ENCODE measurements at regions not wholly inside any gene's neighbourhood (a gene's known extent, or its start where the extent isn't known, plus 50 kb on each side); places are given as distances from the start of the nearest gene placed in this dataset.

- DNase-seq, result no peak
These were observed 68.0 kb upstream of the FAM20C start for GRCh38 chr7:124130-124949.

GRCh38 chr7:125061-125475, 67.3 kb upstream of the FAM20C start:
- DNase-seq, result no peak

GRCh38 chr7:125661-126060, 66.7 kb upstream of the FAM20C start:
- no peak for DNase-seq

DNA sequence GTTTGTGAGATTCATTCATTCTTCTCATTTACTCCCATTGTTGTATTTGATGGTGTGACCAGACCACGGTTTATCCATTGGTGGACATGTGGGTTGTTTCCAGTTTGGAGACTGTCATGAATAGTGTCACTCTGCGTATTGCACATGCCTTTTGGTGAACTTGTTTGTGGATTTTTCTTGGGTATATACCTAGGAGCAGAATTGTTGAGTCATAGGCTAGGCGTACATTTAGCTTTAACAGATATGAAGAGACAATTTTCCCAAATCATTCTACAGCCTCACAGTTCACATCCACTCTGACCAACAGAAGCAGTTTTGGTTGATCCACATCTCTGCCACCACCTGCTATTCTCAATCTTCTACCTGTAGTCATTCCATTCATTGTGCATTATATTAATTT, 66.0 kb upstream of the FAM20C start:
- no peak for DNase-seq

DNA sequence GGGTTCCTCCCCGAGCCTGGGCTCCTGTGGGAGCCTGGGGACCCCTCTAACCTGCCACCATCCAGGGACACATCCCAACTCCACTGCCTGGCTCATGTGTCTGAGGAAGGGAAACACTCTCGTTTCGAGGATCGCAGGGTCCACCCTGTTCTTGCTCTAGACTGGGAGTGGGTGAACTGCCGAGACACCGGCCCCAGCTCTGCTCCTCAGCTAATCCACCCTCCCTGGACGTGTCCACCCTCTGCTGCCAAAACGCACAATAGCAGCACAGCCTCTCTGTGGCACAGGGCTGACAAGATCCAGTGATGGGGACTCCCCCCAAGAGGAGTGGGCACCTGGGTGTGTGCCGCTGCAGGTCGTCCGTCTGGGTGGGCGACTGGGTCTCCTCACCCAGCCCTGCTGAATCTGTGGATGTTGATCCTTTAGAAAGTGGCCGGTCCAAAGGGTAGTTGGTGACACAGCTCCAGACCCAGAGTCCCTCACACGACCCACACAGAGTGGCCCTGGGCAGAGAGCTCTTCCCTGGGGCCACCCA, 65.2 kb upstream of the FAM20C start:
- no peak for DNase-seq

DNA sequence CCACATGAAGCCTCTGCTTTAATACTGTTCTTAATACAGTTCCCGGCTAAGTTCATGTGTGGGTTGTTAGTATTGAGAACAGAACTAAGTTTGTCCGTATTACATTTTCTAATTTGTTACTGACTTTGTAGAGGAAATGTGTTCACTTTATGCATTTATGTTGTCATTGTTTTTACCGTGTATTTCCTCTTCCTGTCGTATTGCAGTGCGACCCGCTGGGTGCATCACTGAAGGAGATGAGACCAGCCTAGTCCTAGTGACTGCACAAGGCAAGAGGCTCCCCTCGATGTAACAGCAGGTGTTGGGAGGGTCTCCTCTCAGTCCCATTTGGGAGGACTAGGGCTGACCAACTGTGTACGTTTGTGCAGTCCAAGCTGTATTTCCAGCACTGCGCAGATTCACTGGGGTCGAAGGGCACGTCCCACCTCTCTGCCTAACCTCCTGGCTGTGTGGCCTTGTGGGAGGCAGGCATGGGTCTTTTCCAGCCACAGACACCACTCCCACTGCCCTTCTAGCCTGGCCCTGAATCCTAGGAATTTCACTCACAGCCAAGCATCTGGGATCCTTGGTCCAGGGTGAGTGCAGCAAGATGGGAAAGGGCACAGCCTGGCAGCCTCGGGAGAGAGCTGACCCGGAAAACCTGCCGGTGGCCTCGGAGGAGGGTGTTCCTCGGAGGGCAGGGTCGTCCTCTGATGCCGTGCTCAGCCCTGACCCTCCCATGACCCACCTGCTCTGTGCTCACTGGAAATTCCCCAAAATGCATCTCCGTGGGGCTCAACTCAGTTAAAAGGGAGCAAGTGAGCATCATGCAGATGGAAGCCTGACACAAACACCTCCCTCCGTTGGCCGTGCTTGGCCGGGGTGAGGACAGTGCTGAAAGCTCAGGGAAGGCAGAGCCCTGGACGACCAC, 63.9 kb upstream of the FAM20C start:
- no peak for DNase-seq

DNA sequence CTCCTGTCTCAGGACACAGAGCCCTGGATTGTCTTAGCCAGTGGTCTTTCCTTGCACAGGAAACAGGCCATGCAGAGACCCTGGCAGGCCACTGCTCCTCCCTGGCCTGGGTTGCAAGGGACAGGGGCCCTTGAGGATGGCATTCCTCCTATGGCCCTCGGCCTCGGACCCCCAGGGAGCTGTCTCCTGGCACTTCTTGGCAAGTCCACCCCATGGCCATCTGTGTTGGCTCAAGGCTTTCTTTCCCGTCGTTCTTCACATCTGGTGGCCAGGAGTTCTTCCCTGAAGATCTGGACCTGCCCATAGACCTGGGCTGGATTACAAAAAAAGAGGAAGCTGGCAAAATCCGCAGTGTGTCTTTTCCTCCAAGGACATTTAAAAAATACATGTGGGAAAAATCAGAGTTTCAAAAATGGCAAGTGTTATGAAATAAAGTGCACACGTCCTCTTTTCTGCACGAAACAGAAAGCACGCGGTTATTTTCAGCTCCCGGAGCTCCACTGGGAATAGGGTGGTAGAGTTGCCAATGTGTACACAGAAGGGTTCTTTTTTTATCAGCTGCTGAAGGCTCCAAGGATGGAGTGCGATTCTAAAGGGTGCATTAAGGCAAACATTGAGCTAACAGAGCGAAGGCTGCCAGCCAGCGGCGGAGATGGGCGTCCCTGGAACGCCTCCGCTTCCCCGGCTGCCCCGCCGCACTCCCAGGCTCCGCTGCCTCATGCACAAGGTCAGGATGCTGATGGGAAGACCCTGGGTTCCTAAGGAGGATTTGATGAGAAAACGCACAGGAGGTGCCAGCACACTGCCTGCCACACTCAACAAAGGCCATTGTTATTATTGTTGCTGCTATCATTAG, 62.8 kb upstream of the FAM20C start:
- DNase-seq, result no peak

DNA sequence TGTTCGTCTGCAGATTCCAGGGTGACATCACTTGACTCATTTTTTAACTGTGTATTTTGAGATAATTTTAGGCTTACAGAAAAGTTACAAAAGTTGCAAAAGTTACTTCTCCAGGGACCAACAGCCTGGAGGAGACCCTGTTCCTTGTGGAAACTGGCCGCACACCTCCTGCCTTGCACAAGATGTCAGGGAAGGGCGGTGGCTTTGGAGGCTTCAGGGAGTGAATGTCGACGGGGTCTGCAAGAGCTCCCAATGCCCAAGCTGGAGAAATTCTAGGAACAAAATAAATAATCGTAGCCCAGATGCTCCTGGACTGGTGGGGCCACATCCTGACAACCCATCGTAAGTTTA, 62.2 kb upstream of the FAM20C start:
- no peak for DNase-seq

DNA sequence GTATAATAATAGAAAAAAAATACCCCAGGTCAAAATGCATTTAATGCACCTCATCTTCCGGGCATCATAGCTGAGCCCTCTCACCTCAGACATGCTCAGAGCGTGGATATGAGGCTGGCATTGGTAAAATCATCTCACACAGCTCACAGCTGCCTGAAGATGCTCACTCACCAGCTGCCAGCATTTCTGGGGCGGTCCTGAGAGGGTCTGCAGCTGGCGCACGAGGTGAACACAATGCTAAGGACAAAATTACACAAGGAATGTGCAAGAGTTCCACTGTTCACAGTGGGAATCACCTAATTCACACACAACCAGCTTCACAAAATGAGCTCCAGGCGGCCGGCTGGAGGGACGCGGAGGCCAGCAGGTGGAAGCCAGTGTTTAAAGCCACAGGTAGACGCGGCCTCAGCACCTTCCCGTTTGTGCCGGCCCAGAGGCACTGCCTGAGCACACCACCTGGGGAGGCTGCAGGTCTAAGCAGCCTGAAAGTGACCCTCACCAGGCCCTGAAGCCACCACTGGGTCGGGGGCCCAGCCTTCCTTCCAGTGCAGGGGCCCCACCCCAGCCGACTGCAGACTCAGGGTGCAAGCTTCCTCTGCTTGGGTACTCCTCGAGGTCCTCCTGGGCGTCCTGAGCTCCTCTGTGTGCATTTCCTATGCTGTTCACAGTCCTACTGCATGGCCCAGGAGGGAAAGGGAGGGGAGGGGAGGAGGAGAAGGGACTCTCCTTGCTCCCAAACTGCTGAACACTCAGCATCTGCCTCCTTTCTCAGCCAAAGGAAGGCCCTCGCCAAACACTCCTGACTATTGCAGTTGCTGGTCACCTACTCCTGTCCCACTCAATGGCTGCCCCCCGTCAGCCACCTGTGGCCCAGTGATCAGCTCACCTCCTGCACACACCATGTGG, 61.2 kb upstream of the FAM20C start:
- no peak for DNase-seq

DNA sequence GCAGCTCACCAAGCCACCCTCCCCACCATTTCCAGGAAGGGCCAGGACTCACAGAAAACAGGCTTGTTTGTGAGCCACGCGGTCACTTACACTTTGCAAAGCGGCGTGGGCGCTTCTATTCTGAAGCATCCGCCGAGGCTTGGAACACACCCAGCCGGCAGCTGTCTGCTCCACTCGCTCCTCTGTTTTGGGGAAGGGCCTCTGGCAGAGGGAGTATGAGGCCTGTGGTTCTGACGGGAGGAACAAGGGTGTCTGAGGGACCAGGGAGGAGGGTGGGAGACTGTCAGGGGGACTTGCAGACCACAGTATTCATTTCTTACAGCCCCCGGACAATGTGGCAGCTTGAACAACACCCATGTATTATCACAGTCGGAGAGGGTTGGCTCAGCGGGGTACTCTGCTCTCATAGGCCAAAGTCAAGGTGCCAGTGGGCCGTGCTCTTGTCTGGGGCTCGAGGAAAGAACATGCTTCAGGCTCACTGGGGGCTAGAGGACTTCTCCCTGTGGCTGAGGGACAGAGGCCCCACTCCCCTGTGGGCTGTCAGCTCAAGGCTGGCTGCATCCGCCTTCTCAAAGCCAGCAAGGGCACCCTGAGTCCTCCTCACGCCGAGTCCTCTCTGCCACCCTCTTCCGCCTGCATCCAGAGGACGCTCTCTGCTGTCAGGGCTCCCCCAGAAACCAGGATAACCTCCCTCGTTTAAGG, 60.4 kb upstream of the FAM20C start:
- DNase-seq, result no peak

DNA sequence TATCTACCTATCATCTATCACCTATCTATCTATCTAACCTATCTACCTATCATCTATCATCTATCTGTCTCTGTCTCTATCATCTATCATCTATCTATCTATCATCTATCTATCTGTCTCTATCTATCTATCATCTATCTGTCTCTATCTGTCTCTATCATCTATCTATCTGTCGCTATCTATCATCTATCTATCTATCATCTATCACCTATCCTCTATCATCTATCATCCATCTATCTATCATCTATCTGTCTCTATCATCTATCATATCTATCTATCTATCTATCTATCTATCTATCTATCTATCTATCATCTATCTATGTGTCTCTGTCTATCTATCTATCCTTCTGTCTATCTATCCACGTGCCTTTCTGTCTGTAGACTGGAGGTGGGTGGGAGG, 59.5 kb upstream of the FAM20C start:
- DNase-seq, result no peak

DNA sequence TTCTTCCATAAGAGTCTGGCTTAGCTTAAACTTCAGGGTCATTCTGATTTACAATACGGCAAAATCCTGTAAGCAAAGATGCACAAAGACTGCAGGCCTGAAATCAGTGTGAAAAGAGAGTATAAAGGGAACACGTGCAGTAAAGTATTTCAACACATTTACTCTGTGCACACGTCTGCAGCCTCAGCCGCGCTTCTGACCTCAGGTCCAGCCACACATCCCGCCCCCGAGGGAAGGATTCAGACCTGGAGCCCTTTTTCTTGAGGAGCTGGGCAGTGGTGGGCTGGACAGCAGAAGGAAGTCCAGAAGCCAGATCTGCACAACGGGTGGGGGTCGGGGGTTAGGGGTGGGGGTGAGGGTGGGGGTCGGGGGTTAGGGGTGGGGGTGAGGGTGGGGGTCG, 58.9 kb upstream of the FAM20C start:
- DNase-seq, result no peak

DNA sequence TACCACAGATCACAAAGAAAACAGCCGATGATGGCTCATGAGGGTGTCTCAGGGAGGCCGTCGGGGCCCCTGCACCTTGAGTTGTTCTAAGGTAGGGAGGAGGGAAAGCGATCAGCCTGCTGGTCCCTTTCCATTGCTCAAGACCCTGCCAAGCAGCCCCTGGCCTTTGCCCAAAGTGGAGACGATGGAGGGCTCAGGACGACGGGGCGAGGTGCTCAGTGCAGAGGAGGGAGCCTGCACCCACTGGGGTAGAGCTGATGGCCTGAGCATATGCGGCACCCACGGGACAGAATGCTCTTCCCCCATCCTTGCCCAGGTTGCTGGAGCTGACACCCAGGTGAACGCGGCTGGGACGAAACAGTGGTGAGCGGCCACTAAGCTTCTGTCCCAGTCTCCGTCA, 58.3 kb upstream of the FAM20C start:
- no peak for DNase-seq

DNA sequence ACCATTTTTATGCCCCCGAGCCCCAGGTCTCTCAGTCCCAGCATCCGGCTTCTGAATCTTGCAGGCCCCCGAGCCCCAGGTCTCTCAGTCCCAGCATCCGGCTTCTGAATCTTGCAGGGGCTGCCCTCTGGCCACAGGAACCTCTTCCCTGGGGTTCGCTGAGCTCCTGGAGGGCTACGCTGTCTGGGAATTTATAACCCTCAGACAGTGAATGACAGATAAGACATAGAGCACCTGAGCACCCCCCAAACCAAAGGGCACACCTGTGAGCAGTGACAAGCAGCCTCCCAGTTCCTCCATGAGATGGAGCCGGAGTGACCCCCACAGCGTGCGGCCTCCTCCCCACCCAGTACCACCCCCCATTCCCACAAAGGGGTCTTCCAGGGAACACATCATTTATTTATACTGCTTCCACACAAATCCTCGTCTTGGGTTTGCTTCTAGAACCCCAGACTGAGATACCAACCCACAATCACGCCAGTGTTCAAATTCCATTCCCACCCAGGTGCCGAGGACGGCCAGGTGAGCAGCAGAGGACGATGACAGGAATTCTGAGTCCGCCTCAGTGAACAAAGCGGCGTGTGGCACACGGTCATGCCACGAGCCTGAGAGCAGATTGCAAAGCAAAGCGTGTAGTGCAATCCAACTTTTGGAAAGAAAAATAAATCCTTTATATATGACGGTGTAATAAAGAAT, 57.7 kb upstream of the FAM20C start:
- DNase-seq, result no peak

GRCh38 chr7:135257-135653, 57.1 kb upstream of the FAM20C start:
- DNase-seq, result no peak

GRCh38 chr7:135731-136645, 56.4 kb upstream of the FAM20C start:
- no peak for DNase-seq

- DNase-seq, result no peak
These were observed 55.1 kb upstream of the FAM20C start for GRCh38 chr7:137094-137891.

GRCh38 chr7:139131-139530, 53.2 kb upstream of the FAM20C start:
- DNase-seq, result no peak
